ENCODE measurements at regions not wholly inside any gene's neighbourhood (a gene's known extent, or its start where the extent isn't known, plus 50 kb on each side); places are given as distances from the start of the nearest gene placed in this dataset.

DNA sequence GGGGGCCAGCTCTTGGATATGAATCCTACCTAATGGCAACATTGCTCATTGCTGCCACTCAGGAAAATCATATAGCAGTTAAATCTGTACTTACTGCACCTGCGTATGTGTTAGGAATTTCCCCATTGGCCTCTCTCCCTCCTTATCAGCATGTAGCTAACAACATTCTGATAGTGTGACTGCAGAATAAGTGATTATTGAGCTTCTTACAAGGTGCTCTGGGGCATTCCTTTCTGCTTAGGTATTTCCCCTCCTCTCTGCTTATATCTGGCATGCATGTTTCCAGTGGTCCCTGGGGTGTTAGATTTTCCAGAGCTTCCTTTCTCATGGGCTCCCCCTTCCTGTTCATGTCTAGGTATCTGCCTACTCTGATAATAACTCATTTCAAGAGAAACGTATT is 414.1 kb upstream of the SLITRK1 start:
- TF ChIP-seq, protein P1, sequence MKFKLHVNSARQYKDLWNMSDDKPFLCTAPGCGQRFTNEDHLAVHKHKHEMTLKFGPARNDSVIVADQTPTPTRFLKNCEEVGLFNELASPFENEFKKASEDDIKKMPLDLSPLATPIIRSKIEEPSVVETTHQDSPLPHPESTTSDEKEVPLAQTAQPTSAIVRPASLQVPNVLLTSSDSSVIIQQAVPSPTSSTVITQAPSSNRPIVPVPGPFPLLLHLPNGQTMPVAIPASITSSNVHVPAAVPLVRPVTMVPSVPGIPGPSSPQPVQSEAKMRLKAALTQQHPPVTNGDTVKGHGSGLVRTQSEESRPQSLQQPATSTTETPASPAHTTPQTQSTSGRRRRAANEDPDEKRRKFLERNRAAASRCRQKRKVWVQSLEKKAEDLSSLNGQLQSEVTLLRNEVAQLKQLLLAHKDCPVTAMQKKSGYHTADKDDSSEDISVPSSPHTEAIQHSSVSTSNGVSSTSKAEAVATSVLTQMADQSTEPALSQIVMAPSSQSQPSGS (CRISPR knock-in tag; IDR thresholded peaks at IDR 0.05; ENCODE audit: borderline replicate concordance, low read depth): no peak
- TF ChIP-seq, protein P2, sequence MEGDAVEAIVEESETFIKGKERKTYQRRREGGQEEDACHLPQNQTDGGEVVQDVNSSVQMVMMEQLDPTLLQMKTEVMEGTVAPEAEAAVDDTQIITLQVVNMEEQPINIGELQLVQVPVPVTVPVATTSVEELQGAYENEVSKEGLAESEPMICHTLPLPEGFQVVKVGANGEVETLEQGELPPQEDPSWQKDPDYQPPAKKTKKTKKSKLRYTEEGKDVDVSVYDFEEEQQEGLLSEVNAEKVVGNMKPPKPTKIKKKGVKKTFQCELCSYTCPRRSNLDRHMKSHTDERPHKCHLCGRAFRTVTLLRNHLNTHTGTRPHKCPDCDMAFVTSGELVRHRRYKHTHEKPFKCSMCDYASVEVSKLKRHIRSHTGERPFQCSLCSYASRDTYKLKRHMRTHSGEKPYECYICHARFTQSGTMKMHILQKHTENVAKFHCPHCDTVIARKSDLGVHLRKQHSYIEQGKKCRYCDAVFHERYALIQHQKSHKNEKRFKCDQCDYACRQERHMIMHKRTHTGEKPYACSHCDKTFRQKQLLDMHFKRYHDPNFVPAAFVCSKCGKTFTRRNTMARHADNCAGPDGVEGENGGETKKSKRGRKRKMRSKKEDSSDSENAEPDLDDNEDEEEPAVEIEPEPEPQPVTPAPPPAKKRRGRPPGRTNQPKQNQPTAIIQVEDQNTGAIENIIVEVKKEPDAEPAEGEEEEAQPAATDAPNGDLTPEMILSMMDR (IDR thresholded peaks at IDR 0.05): no peak
- TF ChIP-seq GABPB1 (CRISPR knock-in tag; IDR thresholded peaks at IDR 0.05): no peak
- TF ChIP-seq NR2C2 (CRISPR knock-in tag; IDR thresholded peaks at IDR 0.05): no peak
- TF ChIP-seq, protein P3, sequence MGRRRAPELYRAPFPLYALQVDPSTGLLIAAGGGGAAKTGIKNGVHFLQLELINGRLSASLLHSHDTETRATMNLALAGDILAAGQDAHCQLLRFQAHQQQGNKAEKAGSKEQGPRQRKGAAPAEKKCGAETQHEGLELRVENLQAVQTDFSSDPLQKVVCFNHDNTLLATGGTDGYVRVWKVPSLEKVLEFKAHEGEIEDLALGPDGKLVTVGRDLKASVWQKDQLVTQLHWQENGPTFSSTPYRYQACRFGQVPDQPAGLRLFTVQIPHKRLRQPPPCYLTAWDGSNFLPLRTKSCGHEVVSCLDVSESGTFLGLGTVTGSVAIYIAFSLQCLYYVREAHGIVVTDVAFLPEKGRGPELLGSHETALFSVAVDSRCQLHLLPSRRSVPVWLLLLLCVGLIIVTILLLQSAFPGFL (CRISPR knock-in tag; IDR thresholded peaks at IDR 0.05; ENCODE audit: borderline replicate concordance): no peak
- no peak for TF ChIP-seq ZBTB21 (CRISPR knock-in tag; IDR thresholded peaks at IDR 0.05; ENCODE audit: borderline replicate concordance)
- no peak for TF ChIP-seq SMAD3 (CRISPR knock-in tag; IDR thresholded peaks at IDR 0.05; ENCODE audit: borderline replicate concordance)
- TF ChIP-seq GTF2I (CRISPR knock-in tag; conservative IDR thresholded peaks at IDR 0.05): no peak
- TF ChIP-seq, protein P4, sequence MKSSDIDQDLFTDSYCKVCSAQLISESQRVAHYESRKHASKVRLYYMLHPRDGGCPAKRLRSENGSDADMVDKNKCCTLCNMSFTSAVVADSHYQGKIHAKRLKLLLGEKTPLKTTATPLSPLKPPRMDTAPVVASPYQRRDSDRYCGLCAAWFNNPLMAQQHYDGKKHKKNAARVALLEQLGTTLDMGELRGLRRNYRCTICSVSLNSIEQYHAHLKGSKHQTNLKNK (CRISPR knock-in tag; IDR thresholded peaks at IDR 0.05): no peak
- TF ChIP-seq, protein P5, sequence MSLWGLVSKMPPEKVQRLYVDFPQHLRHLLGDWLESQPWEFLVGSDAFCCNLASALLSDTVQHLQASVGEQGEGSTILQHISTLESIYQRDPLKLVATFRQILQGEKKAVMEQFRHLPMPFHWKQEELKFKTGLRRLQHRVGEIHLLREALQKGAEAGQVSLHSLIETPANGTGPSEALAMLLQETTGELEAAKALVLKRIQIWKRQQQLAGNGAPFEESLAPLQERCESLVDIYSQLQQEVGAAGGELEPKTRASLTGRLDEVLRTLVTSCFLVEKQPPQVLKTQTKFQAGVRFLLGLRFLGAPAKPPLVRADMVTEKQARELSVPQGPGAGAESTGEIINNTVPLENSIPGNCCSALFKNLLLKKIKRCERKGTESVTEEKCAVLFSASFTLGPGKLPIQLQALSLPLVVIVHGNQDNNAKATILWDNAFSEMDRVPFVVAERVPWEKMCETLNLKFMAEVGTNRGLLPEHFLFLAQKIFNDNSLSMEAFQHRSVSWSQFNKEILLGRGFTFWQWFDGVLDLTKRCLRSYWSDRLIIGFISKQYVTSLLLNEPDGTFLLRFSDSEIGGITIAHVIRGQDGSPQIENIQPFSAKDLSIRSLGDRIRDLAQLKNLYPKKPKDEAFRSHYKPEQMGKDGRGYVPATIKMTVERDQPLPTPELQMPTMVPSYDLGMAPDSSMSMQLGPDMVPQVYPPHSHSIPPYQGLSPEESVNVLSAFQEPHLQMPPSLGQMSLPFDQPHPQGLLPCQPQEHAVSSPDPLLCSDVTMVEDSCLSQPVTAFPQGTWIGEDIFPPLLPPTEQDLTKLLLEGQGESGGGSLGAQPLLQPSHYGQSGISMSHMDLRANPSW (CRISPR knock-in tag; conservative IDR thresholded peaks at IDR 0.05; ENCODE audit: low read depth): no peak
- TF ChIP-seq ZNF121 (CRISPR knock-in tag; IDR thresholded peaks at IDR 0.05): no peak
- no peak for TF ChIP-seq NFYB (CRISPR knock-in tag; conservative IDR thresholded peaks at IDR 0.05; ENCODE audit: low read depth)
- TF ChIP-seq ZNF317 (CRISPR knock-in tag; IDR thresholded peaks at IDR 0.05; ENCODE audit: borderline replicate concordance, low read depth): no peak
- no peak for TF ChIP-seq SP1 (CRISPR knock-in tag; conservative IDR thresholded peaks at IDR 0.05)
